ENCODE measurements at regions not wholly inside any gene's neighbourhood (a gene's known extent, or its start where the extent isn't known, plus 50 kb on each side); places are given as distances from the start of the nearest gene placed in this dataset.

DNA sequence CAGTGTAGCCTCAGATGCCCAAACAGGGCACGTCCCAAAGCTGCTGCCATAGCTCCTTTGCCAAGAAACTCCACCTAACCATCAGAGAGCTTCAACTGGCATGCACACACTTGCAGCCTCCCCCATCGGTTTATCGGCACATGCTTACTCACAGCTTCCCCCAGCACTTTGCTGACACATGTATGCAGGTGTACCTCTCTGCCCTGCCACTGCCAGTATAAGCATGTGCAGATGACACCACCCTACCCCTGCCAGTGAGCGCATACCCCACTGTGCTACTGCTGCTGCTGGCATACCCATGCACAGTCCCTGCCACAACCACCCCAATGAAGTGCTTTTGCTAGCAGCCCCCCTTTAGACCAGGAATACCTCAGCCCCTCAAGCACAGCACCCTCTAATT is 1231.0 kb downstream of the DSC3 start:
- no peak overlapping the region for H3K4me3 ChIP-seq (ENCODE audit: low read depth, low read length)
- TF ChIP-seq, protein P1, sequence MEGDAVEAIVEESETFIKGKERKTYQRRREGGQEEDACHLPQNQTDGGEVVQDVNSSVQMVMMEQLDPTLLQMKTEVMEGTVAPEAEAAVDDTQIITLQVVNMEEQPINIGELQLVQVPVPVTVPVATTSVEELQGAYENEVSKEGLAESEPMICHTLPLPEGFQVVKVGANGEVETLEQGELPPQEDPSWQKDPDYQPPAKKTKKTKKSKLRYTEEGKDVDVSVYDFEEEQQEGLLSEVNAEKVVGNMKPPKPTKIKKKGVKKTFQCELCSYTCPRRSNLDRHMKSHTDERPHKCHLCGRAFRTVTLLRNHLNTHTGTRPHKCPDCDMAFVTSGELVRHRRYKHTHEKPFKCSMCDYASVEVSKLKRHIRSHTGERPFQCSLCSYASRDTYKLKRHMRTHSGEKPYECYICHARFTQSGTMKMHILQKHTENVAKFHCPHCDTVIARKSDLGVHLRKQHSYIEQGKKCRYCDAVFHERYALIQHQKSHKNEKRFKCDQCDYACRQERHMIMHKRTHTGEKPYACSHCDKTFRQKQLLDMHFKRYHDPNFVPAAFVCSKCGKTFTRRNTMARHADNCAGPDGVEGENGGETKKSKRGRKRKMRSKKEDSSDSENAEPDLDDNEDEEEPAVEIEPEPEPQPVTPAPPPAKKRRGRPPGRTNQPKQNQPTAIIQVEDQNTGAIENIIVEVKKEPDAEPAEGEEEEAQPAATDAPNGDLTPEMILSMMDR (IDR thresholded peaks at IDR 0.05; ENCODE audit: insufficient read depth, low read depth, low read length, missing control alignments), result no peak
- DNase-seq (ENCODE audit: low read depth), result no peak

DNA sequence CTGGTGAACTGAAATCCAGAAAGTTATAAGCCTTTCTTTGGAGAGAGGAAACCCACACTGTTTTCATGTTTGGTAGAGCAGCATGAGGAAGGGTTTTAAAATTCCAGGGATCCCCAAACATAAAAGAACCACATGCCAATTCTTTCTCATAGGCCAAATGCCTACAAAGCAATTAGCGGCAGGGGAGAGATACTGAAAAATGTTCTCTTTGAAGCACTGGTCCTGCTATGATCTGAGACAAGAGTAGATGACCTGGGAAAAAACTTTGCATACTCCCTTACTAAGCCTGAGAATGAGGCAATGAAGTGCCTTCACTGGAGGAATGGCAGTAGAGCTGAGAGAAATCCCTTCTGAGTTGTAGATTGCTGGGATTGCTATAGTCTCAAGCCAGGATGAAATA is 1261.7 kb downstream of the DSC3 start:
- TF ChIP-seq, protein P1 (IDR thresholded peaks at IDR 0.05; ENCODE audit: insufficient read depth, low read depth, low read length, missing control alignments), result no peak
- H3K4me3 ChIP-seq (ENCODE audit: low read depth, low read length), result no peak overlapping the region
- no peak for DNase-seq (ENCODE audit: low read depth)

DNA sequence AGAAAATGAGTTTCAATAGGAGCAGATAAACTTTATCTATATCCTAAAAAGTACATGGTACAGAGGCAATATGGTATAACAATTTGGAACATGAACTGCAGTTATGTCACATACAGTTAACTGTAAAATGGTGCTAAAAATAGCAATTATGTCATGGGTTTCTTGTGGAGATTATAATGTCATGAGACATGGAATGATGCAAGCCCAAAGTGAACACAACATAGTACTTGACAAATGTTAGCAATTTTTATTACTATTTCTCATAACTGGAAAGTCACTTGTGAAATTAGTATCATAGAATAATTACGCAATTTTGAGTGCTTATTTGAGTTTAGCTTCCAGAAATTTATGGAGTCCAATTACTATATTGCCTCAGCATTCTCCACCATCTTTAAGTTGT is 1263.4 kb downstream of the DSC3 start:
- TF ChIP-seq, protein P1 (IDR thresholded peaks at IDR 0.05; ENCODE audit: insufficient read depth, low read depth, low read length, missing control alignments), result no peak
- DNase-seq (ENCODE audit: low read depth), result no peak
- no peak overlapping the region for H3K4me3 ChIP-seq (ENCODE audit: low read depth, low read length)

DNA sequence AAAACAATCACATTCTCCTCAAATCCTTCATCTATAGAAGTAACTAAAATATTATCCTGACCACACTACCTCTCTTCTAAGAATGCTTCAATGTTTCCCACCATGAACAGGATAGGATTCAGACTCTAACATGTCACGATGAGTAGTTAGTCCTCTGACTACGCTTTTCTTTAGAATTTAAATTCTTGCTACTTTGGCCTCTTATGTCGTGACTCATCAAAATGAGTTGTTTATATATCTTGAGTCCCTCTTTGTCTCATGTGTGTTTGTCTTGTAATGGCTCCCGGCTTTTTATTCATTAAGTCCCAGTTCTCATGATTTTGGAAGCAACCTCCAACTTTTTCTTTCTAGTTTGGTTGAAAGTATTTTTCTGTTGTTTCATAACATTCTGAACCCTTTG is 1289.2 kb downstream of the DSC3 start:
- TF ChIP-seq, protein P1 (IDR thresholded peaks at IDR 0.05; ENCODE audit: insufficient read depth, low read depth, low read length, missing control alignments), result no peak
- no peak for DNase-seq (ENCODE audit: low read depth)
- no peak overlapping the region for H3K4me3 ChIP-seq (ENCODE audit: low read depth, low read length)

DNA sequence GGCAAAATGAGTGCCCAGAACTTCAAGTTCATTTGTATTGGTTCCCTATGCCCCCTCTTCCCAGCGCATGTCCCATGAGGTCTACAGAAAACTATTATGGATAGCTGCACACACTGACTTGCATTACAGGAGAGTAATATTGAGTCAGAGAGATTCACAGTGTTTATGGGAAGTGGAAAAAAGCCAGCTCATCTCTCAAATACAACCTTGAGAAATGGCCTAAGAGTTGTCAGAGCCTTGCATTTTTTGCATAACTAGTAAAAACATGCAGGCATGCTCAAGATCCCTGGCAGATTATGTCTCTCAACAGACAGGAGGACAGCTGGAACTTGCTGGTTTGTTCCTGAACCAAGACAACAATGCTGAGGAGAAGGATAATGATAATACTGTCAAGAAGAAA is 1292.8 kb downstream of the DSC3 start:
- DNase-seq (ENCODE audit: low read depth), result no peak
- H3K4me3 ChIP-seq (ENCODE audit: low read depth, low read length), result no peak overlapping the region
- TF ChIP-seq, protein P1 (IDR thresholded peaks at IDR 0.05; ENCODE audit: insufficient read depth, low read depth, low read length, missing control alignments), result no peak

DNA sequence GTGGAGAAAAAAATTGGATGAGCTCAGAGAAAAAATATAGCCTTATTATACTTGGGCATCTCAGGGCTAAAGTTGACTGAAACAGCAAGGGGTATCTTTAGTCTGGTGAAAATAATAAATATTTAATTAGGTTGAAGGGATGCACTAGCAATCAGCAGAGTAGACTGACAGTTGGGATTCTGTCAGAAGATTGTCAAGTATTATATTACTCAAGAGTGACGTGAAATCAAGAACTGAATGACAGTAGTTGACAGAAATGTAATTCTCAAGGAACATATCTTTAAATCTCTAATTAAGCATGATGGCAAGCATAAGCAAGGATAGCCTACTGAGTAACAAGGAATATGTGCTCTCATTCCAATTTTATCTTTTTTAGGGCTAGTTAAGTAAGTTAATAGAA is 1301.1 kb downstream of the DSC3 start:
- no peak for DNase-seq (ENCODE audit: low read depth)
- TF ChIP-seq, protein P1 (IDR thresholded peaks at IDR 0.05; ENCODE audit: insufficient read depth, low read depth, low read length, missing control alignments), result no peak
- H3K4me3 ChIP-seq (ENCODE audit: low read depth, low read length), result no peak overlapping the region

DNA sequence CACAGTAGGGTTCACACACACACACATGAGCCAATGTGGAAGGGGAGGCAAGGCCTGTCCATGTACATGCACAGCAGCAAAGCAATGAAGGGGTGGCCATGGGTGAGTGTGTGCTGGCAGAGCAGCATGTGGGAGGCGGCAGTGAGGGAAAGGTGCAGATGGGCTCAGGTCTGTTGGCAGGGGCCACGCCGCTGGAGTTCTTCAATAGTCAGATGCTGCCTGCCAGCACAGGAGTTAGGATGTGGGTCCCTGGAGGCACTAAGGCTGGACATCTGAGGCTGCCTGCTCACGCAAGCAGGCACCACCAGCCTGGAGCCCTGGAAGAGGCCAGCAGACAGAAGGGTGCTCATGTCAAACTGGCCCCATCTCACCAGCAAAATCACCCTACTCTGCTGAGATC is 1304.9 kb downstream of the DSC3 start:
- H3K4me3 ChIP-seq (ENCODE audit: low read depth, low read length), result no peak overlapping the region
- no peak for DNase-seq (ENCODE audit: low read depth)
- TF ChIP-seq, protein P1 (IDR thresholded peaks at IDR 0.05; ENCODE audit: insufficient read depth, low read depth, low read length, missing control alignments), result no peak

All from GM12865 (cell line).